ENCODE measurements at regions not wholly inside any gene's neighbourhood (a gene's known extent, or its start where the extent isn't known, plus 50 kb on each side); places are given as distances from the start of the nearest gene placed in this dataset.

- Mint-ChIP-seq H3K4me3 (no peak overlapping the region), H3K27me3 (no peaks in the 10 kb centered on the region), H3K4me1 (no peaks in the 10 kb centered on the region), H3K36me3 (ENCODE audit: low read depth) (no peaks in the 10 kb centered on the region), H3K27ac (no peak overlapping the region), H3K9me3 (peaks cover 9% of the 10 kb centered on the region)
- ATAC-seq (ENCODE audit: low read depth) = no peak
- POLR2A ChIA-PET = no interaction called here
- no peak for DNase-seq
- CTCF ChIA-PET = no interaction called here
- no peak for TF ChIP-seq CTCF (IDR thresholded peaks at IDR 0.05)
- intact Hi-C loops (cut with micrococcal nuclease) = no loop called here
Measured at GRCh38 chr2:4732560-4732959, 959.6 kb upstream of the SOX11 start.

- TF ChIP-seq CTCF (IDR thresholded peaks at IDR 0.05) = no peak
- Mint-ChIP-seq H3K27ac (no peak overlapping the region), H3K4me3 (no peak overlapping the region), H3K36me3 (ENCODE audit: low read depth) (no peaks in the 10 kb centered on the region), H3K4me1 (no peaks in the 10 kb centered on the region), H3K27me3 (no peaks in the 10 kb centered on the region), H3K9me3 (peaks cover 4% of the 10 kb centered on the region)
- ChIA-PET CTCF (no interaction called here), POLR2A (no interaction called here)
- DNase-seq = no peak
- ATAC-seq (ENCODE audit: low read depth) = no peak
- intact Hi-C loops (cut with micrococcal nuclease) = no loop called here
Measured at GRCh38 chr2:4745056-4745991, 946.9 kb upstream of the SOX11 start.

- no peak overlapping the region for H3K4me3 Mint-ChIP-seq
- TF ChIP-seq CTCF (IDR thresholded peaks at IDR 0.05) = no peak
- ChIA-PET CTCF (no interaction called here), POLR2A (no interaction called here)
- H3K27me3 Mint-ChIP-seq = no peaks in the 10 kb centered on the region
- intact Hi-C loops (cut with micrococcal nuclease) = no loop called here
- no peaks in the 10 kb centered on the region for H3K9me3 Mint-ChIP-seq
- H3K4me1 Mint-ChIP-seq = no peaks in the 10 kb centered on the region
- ATAC-seq (ENCODE audit: low read depth) (no peak), DNase-seq (no peak)
- no peak overlapping the region for H3K27ac Mint-ChIP-seq
- no peaks in the 10 kb centered on the region for H3K36me3 Mint-ChIP-seq (ENCODE audit: low read depth)
Measured at GRCh38 chr2:4753721-4754120, 938.5 kb upstream of the SOX11 start.

GRCh38 chr2:4762951-4763376, 929.2 kb upstream of the SOX11 start:
- H3K9me3 Mint-ChIP-seq = no peaks in the 10 kb centered on the region
- DNase-seq (no peak), ATAC-seq (ENCODE audit: low read depth) (no peak)
- TF ChIP-seq CTCF (IDR thresholded peaks at IDR 0.05) = no peak
- ChIA-PET CTCF (no interaction called here), POLR2A (no interaction called here)
- H3K4me1 Mint-ChIP-seq = no peaks in the 10 kb centered on the region
- no peak overlapping the region for H3K27ac Mint-ChIP-seq
- H3K27me3 Mint-ChIP-seq = no peaks in the 10 kb centered on the region
- H3K36me3 Mint-ChIP-seq (ENCODE audit: low read depth) = no peaks in the 10 kb centered on the region
- no peak overlapping the region for H3K4me3 Mint-ChIP-seq
- intact Hi-C loops (cut with micrococcal nuclease) = no loop called here

- no peak for DNase-seq
- no peaks in the 10 kb centered on the region for H3K36me3 Mint-ChIP-seq (ENCODE audit: low read depth)
- CTCF ChIA-PET = no interaction called here
Measured at GRCh38 chr2:4765787-4766530, 926.2 kb upstream of the SOX11 start.

More at GRCh38 chr2:4765787-4766530, 926.2 kb upstream of the SOX11 start:
- no peaks in the 10 kb centered on the region for H3K9me3 Mint-ChIP-seq
- no peaks in the 10 kb centered on the region for H3K4me1 Mint-ChIP-seq
- no peak for ATAC-seq (ENCODE audit: low read depth)
- H3K4me3 Mint-ChIP-seq = no peak overlapping the region
- intact Hi-C loops (cut with micrococcal nuclease) = no loop called here
- H3K27me3 Mint-ChIP-seq = no peaks in the 10 kb centered on the region
- TF ChIP-seq CTCF (IDR thresholded peaks at IDR 0.05) = no peak
- POLR2A ChIA-PET = no interaction called here
- H3K27ac Mint-ChIP-seq = no peak overlapping the region

Data from activated B cell treated with CpG ODN at 0.5 μM for 24 hours (primary cell).